ENCODE measurements at regions not wholly inside any gene's neighbourhood (a gene's known extent, or its start where the extent isn't known, plus 50 kb on each side); places are given as distances from the start of the nearest gene placed in this dataset.

- TF ChIP-seq CTCF (IDR thresholded peaks at IDR 0.05) (no peak), REST (IDR thresholded peaks at IDR 0.05; ENCODE audit: low read depth, low read length) (no peak)
Measured at GRCh38 chr5:123701511-123702200, 189.7 kb downstream of the CSNK1G3 start.

Measured in SK-N-SH (cell line).